ENCODE measurements at regions not wholly inside any gene's neighbourhood (a gene's known extent, or its start where the extent isn't known, plus 50 kb on each side); places are given as distances from the start of the nearest gene placed in this dataset.
"Not testable (repeated sequence)": the region's sequence is repeated elsewhere in the genome, so short reads cannot be mapped to it uniquely, and the experiment has no call there.

- no peak for DNase-seq
Measured at GRCh38 chr4:84276752-84277151, 222.3 kb downstream of the NKX6-1 start.

GRCh38 chr4:84269536-84270044 is 229.5 kb downstream of the NKX6-1 start:
- no peak for DNase-seq

GRCh38 chr4:84264652-84265051 is 234.4 kb downstream of the NKX6-1 start:
- no peak for DNase-seq

- DNase-seq, result no peak
Measured at GRCh38 chr4:84263415-84263814, 235.7 kb downstream of the NKX6-1 start.

DNA sequence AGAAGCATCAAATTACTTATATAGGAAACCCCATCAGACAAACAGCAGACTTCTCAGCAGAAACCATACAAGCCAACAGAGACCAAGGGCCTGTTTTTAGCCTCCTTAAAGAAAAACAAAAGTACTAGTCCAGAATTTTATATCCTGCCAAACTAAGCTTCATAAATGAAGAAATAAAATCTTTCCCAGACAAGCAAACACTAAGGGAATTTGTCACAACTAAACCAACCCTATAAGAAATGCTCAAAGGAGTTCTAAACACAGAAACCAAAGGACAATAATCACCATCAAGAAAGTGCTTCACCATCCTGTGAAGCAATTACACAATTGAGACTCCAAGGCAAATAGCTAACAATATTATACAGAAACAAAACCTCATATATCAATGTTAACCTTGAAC is 238.6 kb downstream of the NKX6-1 start:
- no peak for DNase-seq

GRCh38 chr4:84258905-84259830 is 239.9 kb downstream of the NKX6-1 start:
- no peak for DNase-seq

GRCh38 chr4:84254537-84254936 is 244.6 kb downstream of the NKX6-1 start:
- no peak for DNase-seq

DNA sequence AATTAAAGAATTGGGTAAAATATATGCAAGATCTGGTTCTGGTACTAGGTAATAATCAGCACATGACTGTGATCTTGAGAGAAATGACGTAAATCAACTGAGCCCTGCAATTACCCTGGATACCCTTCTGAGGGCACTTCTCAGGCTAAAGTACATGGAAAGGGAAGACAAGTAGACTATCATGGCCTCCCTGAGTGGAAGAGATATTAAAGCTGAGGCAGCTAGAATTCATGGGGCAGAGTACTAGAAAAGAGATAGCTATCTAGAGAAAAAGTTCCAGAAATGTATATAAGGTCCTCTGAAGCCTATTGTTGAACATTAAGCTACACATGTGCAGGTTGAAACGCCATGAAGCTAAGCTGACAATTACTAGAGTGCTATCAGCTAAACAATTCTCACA is 249.6 kb downstream of the NKX6-1 start:
- no peak for DNase-seq

DNA sequence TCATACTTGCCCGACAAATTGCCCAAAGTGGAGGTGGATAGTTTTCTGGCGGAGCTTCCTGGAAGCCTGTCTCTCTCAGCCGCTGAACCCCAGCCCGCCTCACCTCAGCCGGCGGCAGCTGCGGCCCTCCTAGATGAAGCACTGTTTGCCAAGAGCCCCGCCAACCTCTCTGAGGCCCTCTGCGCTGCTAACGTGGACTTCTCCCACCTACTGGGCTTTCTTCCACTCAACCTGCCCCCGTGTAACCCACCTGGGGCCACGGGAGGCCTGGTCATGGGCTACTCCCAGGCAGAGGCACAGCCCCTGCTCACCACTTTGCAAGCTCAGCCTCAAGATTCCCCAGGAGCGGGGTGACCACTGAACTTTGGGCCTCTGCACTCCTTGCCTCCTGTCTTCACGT is 254.1 kb downstream of the NKX6-1 start:
- not testable (repeated sequence) for DNase-seq

GRCh38 chr4:84244346-84244801 is 254.7 kb downstream of the NKX6-1 start:
- DNase-seq, result not testable (repeated sequence)

DNA sequence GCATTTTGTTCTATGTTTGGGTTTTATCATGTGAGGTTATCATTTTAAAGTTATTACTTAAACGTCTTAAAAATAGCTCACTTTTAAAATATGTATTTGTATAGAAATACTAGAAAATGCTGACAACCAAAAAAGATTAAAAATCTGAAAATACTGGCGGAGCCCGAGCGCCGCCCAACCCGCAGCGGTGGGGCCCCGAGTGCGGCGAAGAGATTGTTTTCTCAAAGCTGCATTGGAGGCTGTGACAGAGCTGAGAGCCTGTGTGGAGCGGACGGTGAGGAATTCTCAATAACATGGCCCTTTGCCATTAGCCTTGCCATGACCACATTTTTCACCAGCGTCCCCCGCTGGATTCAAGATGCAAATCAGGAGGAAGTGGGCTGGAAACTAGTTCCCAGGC is 255.4 kb downstream of the NKX6-1 start:
- DNase-seq, result no peak

GRCh38 chr4:84239278-84239845 is 259.7 kb downstream of the NKX6-1 start:
- no peak for DNase-seq

DNA sequence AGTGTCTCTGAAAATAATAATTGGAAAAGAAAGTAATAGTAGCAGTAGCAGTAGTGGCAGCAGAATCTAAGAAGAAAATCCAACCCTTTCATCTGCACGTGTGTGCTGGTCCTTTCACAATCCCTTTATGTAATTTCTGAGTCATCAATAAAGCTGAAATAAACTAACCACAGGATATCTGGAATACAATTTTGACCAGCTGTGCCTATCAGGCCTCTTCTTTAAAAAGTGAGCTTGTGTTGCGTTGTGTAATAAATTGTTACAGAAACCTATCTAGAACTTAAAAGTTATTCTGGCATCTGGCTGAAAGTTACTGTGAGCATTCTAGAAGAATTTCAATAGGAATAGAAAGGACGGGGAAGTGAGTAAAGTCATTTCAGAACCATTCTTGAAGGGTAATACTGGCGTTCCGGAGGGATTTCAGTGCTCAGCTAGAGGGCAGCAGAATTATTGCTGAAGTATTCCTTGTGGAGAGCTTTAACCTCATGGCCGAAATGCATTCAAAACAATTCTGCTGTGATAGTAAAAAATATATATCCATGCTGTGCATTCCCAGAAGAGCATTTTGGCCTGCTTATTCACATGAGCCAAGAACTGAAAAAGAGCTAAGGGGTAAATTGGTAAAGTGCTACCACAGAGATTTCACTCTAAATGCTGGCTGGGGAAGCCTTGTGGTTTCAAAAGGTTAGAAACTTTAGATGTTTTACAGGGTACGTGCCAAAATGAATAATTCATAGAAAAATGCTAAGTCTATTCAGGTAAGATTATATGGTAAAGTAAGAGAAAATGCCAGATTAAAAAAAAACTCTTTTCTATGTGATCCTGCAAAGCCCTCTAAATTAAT is 260.6 kb downstream of the NKX6-1 start:
- DNase-seq, result no peak

- DNase-seq, result no peak
Measured at GRCh38 chr4:84237008-84237407, 262.1 kb downstream of the NKX6-1 start.

DNA sequence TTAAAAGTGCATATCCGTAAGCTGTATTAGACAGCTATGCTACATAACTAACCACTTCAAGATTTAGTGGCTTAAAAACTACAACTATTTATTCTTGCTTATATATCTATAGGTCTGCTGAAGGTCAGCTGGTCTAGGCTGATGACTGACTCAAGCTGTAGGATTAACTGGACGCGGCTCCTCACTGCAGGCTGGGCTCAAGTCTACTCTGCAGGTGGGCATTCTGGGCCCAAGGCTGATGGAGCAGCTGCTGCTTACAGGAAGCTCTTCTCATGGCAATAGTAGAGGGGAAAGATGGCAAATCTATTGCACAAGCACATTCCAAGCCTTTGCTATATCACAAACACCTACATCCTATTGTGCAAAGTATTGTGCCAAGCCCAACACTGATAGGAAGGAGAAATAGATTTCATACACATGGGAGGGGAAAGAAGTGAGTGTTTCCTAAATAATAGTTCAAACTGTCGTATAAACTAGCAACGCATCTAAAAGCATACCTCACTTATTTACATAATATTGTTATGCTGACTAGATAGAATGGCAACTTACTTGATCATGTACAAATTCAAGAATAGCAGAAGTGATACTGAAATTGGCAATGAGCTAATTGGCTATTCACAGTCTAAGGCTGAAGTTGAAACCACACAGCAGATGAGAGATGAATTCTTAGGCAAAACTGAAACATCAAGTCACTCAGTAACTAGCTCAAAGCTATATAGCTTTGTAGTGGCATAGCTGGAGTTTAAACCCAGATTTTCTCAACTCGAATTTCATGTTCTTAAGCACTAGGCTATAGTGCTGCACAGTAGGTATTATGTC is 263.8 kb downstream of the NKX6-1 start:
- DNase-seq, result no peak

GRCh38 chr4:84232309-84233095 is 266.6 kb downstream of the NKX6-1 start:
- no peak for DNase-seq

GRCh38 chr4:84231539-84232055 is 267.5 kb downstream of the NKX6-1 start:
- no peak for DNase-seq

DNA sequence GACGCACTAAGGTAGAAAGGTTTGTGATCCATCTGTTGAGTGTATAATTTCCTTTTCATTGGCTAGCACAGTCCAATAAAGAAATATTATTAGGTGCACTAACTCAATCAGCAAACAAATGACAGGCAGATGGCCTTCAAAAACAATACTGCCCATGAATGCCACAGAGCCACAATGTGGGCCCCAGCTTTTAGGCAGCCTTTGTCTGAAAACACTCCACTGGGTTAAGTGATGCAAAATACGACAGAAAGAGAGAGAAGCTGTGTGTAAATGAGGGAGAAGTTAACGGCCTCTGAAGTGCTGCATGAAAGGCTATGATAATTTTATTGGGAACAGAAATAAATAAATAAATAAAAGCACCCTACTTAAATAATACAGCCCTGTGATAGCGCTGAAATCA is 274.6 kb downstream of the NKX6-1 start:
- no peak for DNase-seq

- no peak for DNase-seq
Measured at GRCh38 chr4:84221704-84222103, 277.4 kb downstream of the NKX6-1 start.

- DNase-seq, result no peak
Measured at GRCh38 chr4:84220990-84221389, 278.1 kb downstream of the NKX6-1 start.

- no peak for DNase-seq
Measured at GRCh38 chr4:84219656-84220055, 279.4 kb downstream of the NKX6-1 start.
